Caco-2 (cell line): ENCODE measurements at regions not wholly inside any gene's neighbourhood (a gene's known extent, or its start where the extent isn't known, plus 50 kb on each side); places are given as distances from the start of the nearest gene placed in this dataset.

Experiments used
- BruUV-seq: library from RNA; stranded (reverse); fragments of 400-500 nt; replicated peaks from 2 replicates; lab custom pipeline; 2021; lab: Mats Ljungman, UMichigan
- CTCF ChIA-PET: fragments of 300-600 bp; sonication (Branson Sonifier 250); formaldehyde crosslinking; loops from one replicate; lab custom pipeline; 2022; ENCODE audit warnings: antibody characterized with exemption; lab: Charles Lee
- POLR2A ChIA-PET: fragments of 300-600 bp; sonication (Branson Sonifier 250); formaldehyde crosslinking; loops from one replicate; lab custom pipeline; 2022; ENCODE audit warnings: antibody characterized with exemption; lab: Charles Lee
- DNase-seq, 2 experiments: peaks; one replicate each; pipeline versions ENCODE4 v3.0.0 to v3.0.0-alpha.2; 2020 to 2022
- H3K27me3 ChIP-seq: replicated peaks from 2 replicates; pipeline ENCODE4 v1.6.0; 2011; ENCODE audit warnings: low read length; ENCODE audit not compliant: control insufficient read depth, insufficient read depth
- H3K36me3 ChIP-seq: 2 replicates; pipeline ENCODE4 v1.5.1; 2011; ENCODE audit warnings: low read length; ENCODE audit not compliant: control insufficient read depth, insufficient read depth
- H3K4me1 ChIP-seq: fragments of 250-450 bp; sonication (Bioruptor Pico); 2 replicates; pipeline ENCODE4 v1.5.1; 2020; ENCODE audit warnings: mild to moderate bottlenecking
- H3K4me3 ChIP-seq: 2 replicates; pipeline ENCODE4 v1.5.1; 2011; ENCODE audit warnings: low read depth, mild to moderate bottlenecking, control low read depth, low read length
- H3K9me3 ChIP-seq: fragments of 250-450 bp; sonication (Bioruptor Pico); 2 replicates; pipeline ENCODE4 v1.5.1; 2020; ENCODE audit warnings: mild to moderate bottlenecking, moderate library complexity
- H3K27ac Mint-ChIP-seq: one replicate; pipeline ENCODE4 v1.8.0; 2022; ENCODE audit warnings: mixed read lengths; ENCODE audit not compliant: unreplicated experiment
- H3K27me3 Mint-ChIP-seq: one replicate; pipeline ENCODE4 v1.8.0; 2022; ENCODE audit warnings: mixed read lengths; ENCODE audit not compliant: insufficient read depth, unreplicated experiment
- H3K36me3 Mint-ChIP-seq: one replicate; pipeline ENCODE4 v1.8.0; 2022; ENCODE audit warnings: mild to moderate bottlenecking, mixed read lengths; ENCODE audit not compliant: insufficient read depth, unreplicated experiment
- H3K4me1 Mint-ChIP-seq: one replicate; pipeline ENCODE4 v1.8.0; 2022; ENCODE audit warnings: low read depth, mixed read lengths; ENCODE audit not compliant: unreplicated experiment
- H3K4me3 Mint-ChIP-seq: one replicate; pipeline ENCODE4 v1.8.0; 2022; ENCODE audit warnings: mild to moderate bottlenecking, moderate library complexity, mixed read lengths; ENCODE audit not compliant: unreplicated experiment
- H3K9me3 Mint-ChIP-seq: one replicate; pipeline ENCODE4 v1.8.0; 2022; ENCODE audit warnings: mixed read lengths; ENCODE audit not compliant: unreplicated experiment
- intact Hi-C: fragments of 100-400 bp; cut with micrococcal nuclease; formaldehyde crosslinking; loops from one replicate; pipeline ENCODE4 v1.10.0; 2022; ENCODE audit not compliant: unreplicated experiment
- TF ChIP-seq, protein P1 (sequence below), 2 experiments: fragments of 200-600 bp in 1 of 2; IDR thresholded peaks; 1 replicate in 1 of 2; 2 replicates in 1 of 2; pipeline versions ENCODE4 v1.5.1 to v1.8.0; 2011 to 2022; ENCODE audit warnings: antibody characterized with exemption in 1 of 2, control low read depth in 1 of 2, inconsistent platforms in 1 of 2, low read depth in 1 of 2, low read length in 1 of 2, mild to moderate bottlenecking in 1 of 2, moderate library complexity in 1 of 2; ENCODE audit not compliant: insufficient read depth in 1 of 2, severe bottlenecking in 1 of 2, unreplicated experiment in 1 of 2

GRCh38 chr6:45722876-45723275 is 292.8 kb downstream of the CLIC5 start:
- H3K4me3 Mint-ChIP-seq, result no peak overlapping the region
- Histone ChIP-seq H3K4me1 (no peaks in the 10 kb centered on the region), H3K27me3 (no peaks in the 10 kb centered on the region), H3K4me3 (no peak overlapping the region), H3K36me3 (no peaks in the 10 kb centered on the region), H3K9me3 (no peaks in the 10 kb centered on the region)
- H3K4me1 Mint-ChIP-seq, result no peaks in the 10 kb centered on the region
- H3K9me3 Mint-ChIP-seq, result no peaks in the 10 kb centered on the region
- no peaks in the 10 kb centered on the region for H3K36me3 Mint-ChIP-seq
- H3K27ac Mint-ChIP-seq, result no peak overlapping the region
- TF ChIP-seq, protein P1, sequence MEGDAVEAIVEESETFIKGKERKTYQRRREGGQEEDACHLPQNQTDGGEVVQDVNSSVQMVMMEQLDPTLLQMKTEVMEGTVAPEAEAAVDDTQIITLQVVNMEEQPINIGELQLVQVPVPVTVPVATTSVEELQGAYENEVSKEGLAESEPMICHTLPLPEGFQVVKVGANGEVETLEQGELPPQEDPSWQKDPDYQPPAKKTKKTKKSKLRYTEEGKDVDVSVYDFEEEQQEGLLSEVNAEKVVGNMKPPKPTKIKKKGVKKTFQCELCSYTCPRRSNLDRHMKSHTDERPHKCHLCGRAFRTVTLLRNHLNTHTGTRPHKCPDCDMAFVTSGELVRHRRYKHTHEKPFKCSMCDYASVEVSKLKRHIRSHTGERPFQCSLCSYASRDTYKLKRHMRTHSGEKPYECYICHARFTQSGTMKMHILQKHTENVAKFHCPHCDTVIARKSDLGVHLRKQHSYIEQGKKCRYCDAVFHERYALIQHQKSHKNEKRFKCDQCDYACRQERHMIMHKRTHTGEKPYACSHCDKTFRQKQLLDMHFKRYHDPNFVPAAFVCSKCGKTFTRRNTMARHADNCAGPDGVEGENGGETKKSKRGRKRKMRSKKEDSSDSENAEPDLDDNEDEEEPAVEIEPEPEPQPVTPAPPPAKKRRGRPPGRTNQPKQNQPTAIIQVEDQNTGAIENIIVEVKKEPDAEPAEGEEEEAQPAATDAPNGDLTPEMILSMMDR (IDR thresholded peaks at IDR 0.05; ENCODE audit: insufficient read depth in 1 of 2, low read depth in 1 of 2, low read length in 1 of 2, severe bottlenecking in 1 of 2, unreplicated experiment in 1 of 2), result no peak
- DNase-seq, result no peak
- peaks cover 4% of the 10 kb centered on the region for H3K27me3 Mint-ChIP-seq
- ChIA-PET CTCF (no interaction called here), POLR2A (no interaction called here)
- BruUV-seq, result no TSS peak
- intact Hi-C loops, result no loop called here

DNA sequence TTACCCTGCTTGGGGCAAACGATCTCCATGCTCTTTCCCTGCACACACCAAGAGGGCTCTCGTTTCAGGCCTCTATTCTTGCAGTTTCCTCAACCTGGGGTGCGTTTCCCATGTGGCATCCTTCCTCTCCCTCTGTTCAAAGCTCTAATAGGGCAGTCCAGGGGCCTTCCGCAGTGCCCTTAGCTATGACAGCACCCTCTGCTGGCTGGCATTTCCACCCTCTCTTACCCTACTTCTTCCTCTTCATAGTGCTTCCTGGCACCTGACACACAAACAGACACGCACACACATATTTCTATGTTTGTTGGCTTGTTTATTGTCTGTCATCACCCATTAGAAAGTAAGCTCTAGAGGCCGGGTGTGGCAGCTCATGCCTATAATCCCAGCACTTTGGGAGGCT is 294.0 kb downstream of the CLIC5 start:
- intact Hi-C loops, result no loop called here
- Histone ChIP-seq H3K4me3 (no peak overlapping the region), H3K9me3 (no peaks in the 10 kb centered on the region), H3K4me1 (no peaks in the 10 kb centered on the region), H3K36me3 (no peaks in the 10 kb centered on the region), H3K27me3 (no peaks in the 10 kb centered on the region)
- POLR2A ChIA-PET, result no interaction called here
- BruUV-seq, result no TSS peak
- CTCF ChIA-PET, result no interaction called here
- no peaks in the 10 kb centered on the region for H3K9me3 Mint-ChIP-seq
- no peaks in the 10 kb centered on the region for H3K36me3 Mint-ChIP-seq
- TF ChIP-seq, protein P1 (IDR thresholded peaks at IDR 0.05; ENCODE audit: insufficient read depth in 1 of 2, low read depth in 1 of 2, low read length in 1 of 2, severe bottlenecking in 1 of 2, unreplicated experiment in 1 of 2), result no peak
- H3K4me1 Mint-ChIP-seq, result no peaks in the 10 kb centered on the region
- no peak overlapping the region for H3K27ac Mint-ChIP-seq
- H3K4me3 Mint-ChIP-seq, result no peak overlapping the region
- peaks cover 4% of the 10 kb centered on the region for H3K27me3 Mint-ChIP-seq
- DNase-seq, result peak in 1 of 2 experiments; percentile 5

DNA sequence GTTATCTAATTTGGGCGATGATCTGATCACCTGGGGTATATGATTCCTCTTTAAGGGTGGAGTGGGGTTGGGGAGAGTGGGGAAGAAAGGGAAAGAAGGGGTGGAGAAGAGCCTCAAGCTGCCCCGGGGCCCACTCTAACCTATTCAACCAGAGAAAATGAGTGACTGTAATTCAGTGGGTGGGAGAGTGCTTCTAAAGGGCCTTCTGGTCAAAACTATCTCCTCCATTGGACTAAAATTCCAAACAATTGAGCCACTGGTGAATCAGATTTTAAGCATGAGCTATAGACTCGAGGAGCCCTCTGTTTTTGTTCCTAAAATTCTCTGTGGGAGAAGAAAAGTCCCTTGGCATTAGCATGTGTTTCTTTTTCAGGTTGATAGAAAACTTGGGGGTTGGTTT is 296.8 kb downstream of the CLIC5 start:
- Histone ChIP-seq H3K4me1 (no peaks in the 10 kb centered on the region), H3K9me3 (no peaks in the 10 kb centered on the region), H3K27me3 (no peaks in the 10 kb centered on the region), H3K4me3 (no peak overlapping the region), H3K36me3 (no peaks in the 10 kb centered on the region)
- TF ChIP-seq, protein P1 (IDR thresholded peaks at IDR 0.05; ENCODE audit: insufficient read depth in 1 of 2, low read depth in 1 of 2, low read length in 1 of 2, severe bottlenecking in 1 of 2, unreplicated experiment in 1 of 2), result no peak
- intact Hi-C loops, result no loop called here
- DNase-seq, result no peak
- H3K27ac Mint-ChIP-seq, result no peak overlapping the region
- no peaks in the 10 kb centered on the region for H3K9me3 Mint-ChIP-seq
- ChIA-PET CTCF (no interaction called here), POLR2A (no interaction called here)
- H3K4me3 Mint-ChIP-seq, result no peak overlapping the region
- no peaks in the 10 kb centered on the region for H3K36me3 Mint-ChIP-seq
- H3K4me1 Mint-ChIP-seq, result no peaks in the 10 kb centered on the region
- H3K27me3 Mint-ChIP-seq, result peaks cover 4% of the 10 kb centered on the region
- no TSS peak for BruUV-seq
